BLaER1 (cell line): ENCODE measurements at regions not wholly inside any gene's neighbourhood (a gene's known extent, or its start where the extent isn't known, plus 50 kb on each side); places are given as distances from the start of the nearest gene placed in this dataset.
A peak's percentile ranks its signal among the peaks of the same experiment; 100 is the strongest.

Experiments
- H3K27ac ChIP-seq: shearing (Covaris generic); formaldehyde crosslinking; 2 replicates; pipeline ENCODE4 v1.8.1; 2022
- H3K27me3 ChIP-seq: shearing (Covaris generic); formaldehyde crosslinking; 2 replicates; pipeline ENCODE4 v1.8.1; 2022
- H3K36me3 ChIP-seq: shearing (Covaris generic); formaldehyde crosslinking; 2 replicates; pipeline ENCODE4 v1.8.1; 2022
- H3K4me1 ChIP-seq: shearing (Covaris generic); formaldehyde crosslinking; 2 replicates; pipeline ENCODE4 v1.8.1; 2022
- H3K4me2 ChIP-seq: shearing (Covaris generic); formaldehyde crosslinking; 2 replicates; pipeline ENCODE4 v1.8.1; 2022
- H3K4me3 ChIP-seq: shearing (Covaris generic); formaldehyde crosslinking; 2 replicates; pipeline ENCODE4 v1.8.1; 2022
- H3K9ac ChIP-seq: shearing (Covaris generic); formaldehyde crosslinking; 2 replicates; pipeline ENCODE4 v1.8.1; 2022
- H3K9me3 ChIP-seq: shearing (Covaris generic); formaldehyde crosslinking; 2 replicates; pipeline ENCODE4 v1.8.1; 2022
- H4K20me1 ChIP-seq: shearing (Covaris generic); formaldehyde crosslinking; 2 replicates; pipeline ENCODE4 v1.8.1; 2022
- Cebpa-rat ChIP-seq: shearing (Covaris generic); IDR thresholded peaks from 2 replicates; pipeline ENCODE4 v1.8.1; 2022

DNA sequence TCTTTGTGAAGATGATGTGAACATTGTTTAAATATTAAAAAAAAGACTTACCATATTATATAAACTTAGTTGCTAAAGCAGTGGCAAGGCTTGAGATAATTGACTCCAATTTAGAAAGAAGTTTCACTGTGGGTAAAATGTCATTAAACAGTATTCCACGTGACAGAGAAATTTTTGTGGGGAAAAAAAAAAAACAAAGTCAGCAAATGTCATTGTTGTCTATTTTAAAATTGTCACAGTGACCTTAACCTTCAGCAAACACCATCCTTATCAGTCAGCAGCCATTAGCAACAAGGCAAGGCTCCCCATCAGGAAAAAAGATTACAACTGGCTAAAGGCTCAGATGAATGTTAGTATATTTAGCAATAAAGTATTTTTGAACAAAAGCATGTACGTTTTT lies 99.3 kb upstream of the CDH18 start:
- no peak overlapping the region for H3K4me3 ChIP-seq
- H3K9ac ChIP-seq = no peak overlapping the region
- peaks cover 9% of the 10 kb centered on the region for H3K9me3 ChIP-seq
- no peak overlapping the region for H3K4me2 ChIP-seq
- H3K4me1 ChIP-seq = no peaks in the 10 kb centered on the region
- no peaks in the 10 kb centered on the region for H3K36me3 ChIP-seq
- no peaks in the 10 kb centered on the region for H3K27me3 ChIP-seq
- H3K27ac ChIP-seq = no peak overlapping the region
- TF ChIP-seq Cebpa-rat = no peak
- H4K20me1 ChIP-seq = no peaks in the 10 kb centered on the region

DNA sequence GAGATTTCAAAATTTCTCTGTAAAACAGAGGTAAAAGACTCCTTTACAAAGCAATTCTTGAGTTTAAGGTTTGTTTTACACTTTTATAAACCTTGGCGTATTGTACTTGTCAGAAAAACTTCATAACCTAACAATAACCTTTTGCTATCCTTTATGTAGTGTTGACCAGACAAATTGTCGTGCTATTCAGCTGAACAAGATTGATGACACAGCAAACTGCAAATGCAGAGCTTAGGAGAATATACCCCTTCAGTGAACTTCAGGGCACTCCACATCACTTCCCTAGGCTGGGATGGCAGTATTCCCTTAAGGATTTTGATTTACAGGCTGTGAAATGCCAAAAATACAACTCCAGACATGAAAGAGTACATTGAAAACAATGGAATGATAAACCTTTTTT lies 89.2 kb upstream of the CDH18 start:
- no peaks in the 10 kb centered on the region for H3K27me3 ChIP-seq
- no peak overlapping the region for H3K4me3 ChIP-seq
- no peak overlapping the region for H3K27ac ChIP-seq
- H3K9me3 ChIP-seq = no peaks in the 10 kb centered on the region
- TF ChIP-seq Cebpa-rat = no peak
- H3K36me3 ChIP-seq = no peaks in the 10 kb centered on the region
- no peak overlapping the region for H3K4me2 ChIP-seq
- H4K20me1 ChIP-seq = no peaks in the 10 kb centered on the region
- no peaks in the 10 kb centered on the region for H3K4me1 ChIP-seq
- no peak overlapping the region for H3K9ac ChIP-seq

DNA sequence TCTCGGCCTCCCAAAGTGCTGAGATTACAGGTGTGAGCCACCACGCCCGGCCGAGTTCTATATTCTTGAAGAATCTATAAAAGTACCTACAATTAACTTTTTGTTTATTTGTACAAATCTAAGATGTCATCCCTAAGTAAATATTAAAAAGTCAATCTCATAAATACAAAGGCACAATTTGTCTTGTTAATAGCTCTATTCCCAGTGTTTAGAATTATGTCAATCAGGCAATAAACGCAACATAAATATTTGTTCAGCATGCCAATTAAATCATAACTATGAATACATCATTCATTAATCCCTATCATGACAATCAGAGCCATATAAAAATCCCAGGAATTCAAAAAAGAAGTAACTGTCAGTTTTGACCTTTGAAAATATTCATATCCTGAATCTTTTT lies 68.9 kb upstream of the CDH18 start:
- H3K4me1 ChIP-seq = peaks cover 9% of the 10 kb centered on the region
- TF ChIP-seq Cebpa-rat = no peak

DNA sequence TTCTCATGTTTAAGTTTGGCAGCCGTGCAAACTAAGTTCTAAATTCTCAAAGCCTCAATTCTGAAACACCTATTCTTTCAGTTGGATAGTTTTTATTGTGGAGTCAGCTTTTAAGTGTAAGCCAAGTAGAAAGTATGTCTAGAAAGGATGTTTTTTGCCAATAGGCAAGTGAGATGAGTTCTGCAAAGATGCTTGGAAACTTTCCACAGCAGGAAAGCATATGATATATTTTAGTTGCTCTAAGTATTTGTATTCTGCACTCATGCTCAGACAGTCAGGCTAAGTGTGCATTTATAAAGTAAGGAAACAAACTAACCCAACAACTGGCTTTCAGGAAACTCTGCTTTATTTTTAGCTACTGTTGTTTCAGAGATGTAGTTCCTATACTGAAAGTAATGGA lies 67.3 kb upstream of the CDH18 start:
- H3K4me2 ChIP-seq = peak overlapping the region; percentile 15
- no peak for TF ChIP-seq Cebpa-rat
- no peak overlapping the region for H3K27ac ChIP-seq
- H3K9me3 ChIP-seq = no peaks in the 10 kb centered on the region
- no peaks in the 10 kb centered on the region for H3K36me3 ChIP-seq
- H3K4me1 ChIP-seq = peaks cover 9% of the 10 kb centered on the region
- H3K4me3 ChIP-seq = no peak overlapping the region
- H4K20me1 ChIP-seq = no peaks in the 10 kb centered on the region
- H3K9ac ChIP-seq = no peak overlapping the region
- H3K27me3 ChIP-seq = no peaks in the 10 kb centered on the region

More for the DNA sequence above, 68.9 kb upstream of the CDH18 start:
- no peak overlapping the region for H3K27ac ChIP-seq
- no peak overlapping the region for H3K9ac ChIP-seq
- H3K36me3 ChIP-seq = no peaks in the 10 kb centered on the region
- no peaks in the 10 kb centered on the region for H3K27me3 ChIP-seq
- H3K4me3 ChIP-seq = no peak overlapping the region
- H3K4me2 ChIP-seq = no peak overlapping the region
- H3K9me3 ChIP-seq = no peaks in the 10 kb centered on the region
- H4K20me1 ChIP-seq = no peaks in the 10 kb centered on the region

DNA sequence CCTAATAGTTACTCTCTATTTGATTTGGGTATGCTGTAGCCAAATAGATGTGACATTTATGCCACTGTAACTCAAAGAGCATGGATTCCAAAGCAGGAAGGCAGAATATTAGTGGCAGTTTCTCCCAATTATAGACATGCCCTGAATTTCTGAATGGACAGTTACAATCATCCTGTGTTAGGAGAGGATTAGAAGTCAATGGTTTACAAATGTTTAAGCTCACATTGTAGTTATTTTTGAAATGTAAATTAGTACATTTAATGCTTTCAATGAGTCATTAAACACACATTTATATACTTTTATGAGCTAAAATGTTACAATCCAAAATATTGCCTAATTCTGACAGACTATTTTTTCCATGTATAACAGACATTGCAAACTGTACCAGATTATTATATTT lies 62.3 kb upstream of the CDH18 start:
- no peak overlapping the region for H3K4me3 ChIP-seq

DNA sequence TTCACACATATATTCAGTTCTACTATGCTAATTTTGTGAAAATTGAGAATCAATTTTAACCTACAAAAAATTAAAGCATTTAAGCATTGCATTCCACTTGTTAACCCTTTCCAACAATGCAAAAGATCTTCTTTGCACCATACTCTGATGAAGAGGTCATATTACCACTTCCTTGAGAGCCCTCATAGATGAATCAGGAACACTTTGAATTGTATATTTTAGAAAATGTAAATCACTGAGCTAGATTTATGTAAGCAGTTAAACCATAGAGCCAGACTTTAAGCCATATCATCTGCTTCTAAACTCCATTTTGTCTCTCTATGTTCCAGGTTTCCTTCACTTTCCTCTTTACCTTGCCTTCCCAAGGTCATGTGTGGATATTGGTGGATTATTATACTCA lies 56.5 kb upstream of the CDH18 start:
- no peaks in the 10 kb centered on the region for H3K27me3 ChIP-seq
- H3K36me3 ChIP-seq = no peaks in the 10 kb centered on the region
- H3K27ac ChIP-seq = no peak overlapping the region
- H3K9me3 ChIP-seq = no peaks in the 10 kb centered on the region
- TF ChIP-seq Cebpa-rat = no peak
- H3K4me3 ChIP-seq = no peak overlapping the region
- H3K4me1 ChIP-seq = no peaks in the 10 kb centered on the region
- H4K20me1 ChIP-seq = no peaks in the 10 kb centered on the region
- H3K4me2 ChIP-seq = no peak overlapping the region
- no peak overlapping the region for H3K9ac ChIP-seq

More for the DNA sequence above, 62.3 kb upstream of the CDH18 start:
- Histone ChIP-seq H3K27ac (no peak overlapping the region), H3K27me3 (no peaks in the 10 kb centered on the region), H4K20me1 (no peaks in the 10 kb centered on the region), H3K4me1 (peaks cover under 1% of the 10 kb centered on the region; the same call in 1 of the 2 replicates), H3K9ac (no peak overlapping the region), H3K9me3 (no peaks in the 10 kb centered on the region), H3K4me2 (no peak overlapping the region), H3K36me3 (no peaks in the 10 kb centered on the region)
- no peak for TF ChIP-seq Cebpa-rat

DNA sequence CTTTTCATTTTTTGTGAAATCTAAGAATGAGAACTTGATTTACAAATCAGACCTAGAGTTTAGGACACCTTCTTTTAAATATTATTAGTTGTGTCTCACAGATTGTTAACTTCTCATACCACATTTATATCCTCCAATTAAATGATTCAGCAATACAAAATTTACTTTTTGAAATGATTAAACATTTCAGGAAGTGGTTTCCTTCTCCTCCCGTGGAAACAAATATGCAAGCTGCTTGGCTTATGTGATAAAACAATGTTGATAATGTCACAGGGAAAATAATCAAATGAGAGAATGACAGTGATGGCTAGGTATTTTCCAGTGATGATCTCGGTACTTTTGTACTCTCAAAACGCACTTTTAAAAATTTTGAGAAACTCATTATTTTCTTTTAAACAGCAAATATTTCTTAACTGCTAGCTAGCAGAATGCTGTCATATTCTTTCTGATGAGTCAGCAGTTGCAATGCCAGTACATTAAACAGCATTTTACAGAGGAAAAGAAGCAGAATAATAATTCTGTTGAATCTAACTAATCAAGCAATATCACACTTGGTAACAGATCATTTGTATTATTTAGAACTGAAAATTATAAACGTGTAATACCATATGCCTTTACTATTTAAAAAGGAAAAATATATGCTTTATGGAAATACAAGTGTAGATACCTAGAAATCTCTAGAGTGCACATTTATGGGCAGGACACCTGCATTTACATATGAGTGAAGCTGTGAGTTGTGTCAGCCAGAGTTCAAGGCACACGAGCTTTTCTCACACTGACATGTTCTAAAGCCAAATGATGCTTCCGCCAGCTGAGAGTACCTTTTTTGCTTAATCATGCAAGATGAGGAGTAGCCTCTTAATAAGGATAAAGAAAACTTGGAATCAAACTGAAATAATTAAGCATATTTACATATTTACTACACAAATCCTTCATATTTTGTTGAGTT lies 53.6 kb upstream of the CDH18 start:
- Histone ChIP-seq H3K27me3 (no peaks in the 10 kb centered on the region), H3K4me2 (no peak overlapping the region), H4K20me1 (no peaks in the 10 kb centered on the region), H3K36me3 (no peaks in the 10 kb centered on the region), H3K27ac (no peak overlapping the region), H3K9me3 (no peaks in the 10 kb centered on the region), H3K4me3 (no peak overlapping the region), H3K9ac (no peak overlapping the region), H3K4me1 (no peaks in the 10 kb centered on the region)
- TF ChIP-seq Cebpa-rat = no peak

DNA sequence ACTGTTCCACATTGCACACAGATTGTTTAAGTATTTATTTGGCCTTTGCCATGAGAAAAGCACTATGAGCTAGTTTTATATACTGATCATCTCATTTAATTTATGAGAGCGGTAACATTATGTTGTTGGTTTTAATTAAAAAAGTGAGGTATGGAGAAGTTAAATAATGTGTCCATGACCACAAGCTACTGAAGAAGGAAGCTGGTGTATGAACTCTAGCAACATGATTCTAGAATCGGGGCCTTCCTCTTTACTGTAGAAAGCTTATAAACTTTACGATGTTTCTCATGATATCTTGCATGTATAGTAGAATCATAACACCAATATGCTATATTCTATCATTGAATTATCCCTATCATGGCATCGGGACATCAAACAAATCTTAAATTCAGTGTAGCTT lies 52.9 kb upstream of the CDH18 start:
- no peak overlapping the region for H3K4me2 ChIP-seq
- H3K4me3 ChIP-seq = no peak overlapping the region
- no peaks in the 10 kb centered on the region for H4K20me1 ChIP-seq
- H3K4me1 ChIP-seq = no peaks in the 10 kb centered on the region
- TF ChIP-seq Cebpa-rat = no peak
- no peaks in the 10 kb centered on the region for H3K9me3 ChIP-seq
- H3K27ac ChIP-seq = no peak overlapping the region
- no peaks in the 10 kb centered on the region for H3K36me3 ChIP-seq
- no peaks in the 10 kb centered on the region for H3K27me3 ChIP-seq
- H3K9ac ChIP-seq = no peak overlapping the region
